Kidney epithelial cell (primary cell): ENCODE measurements at regions not wholly inside any gene's neighbourhood (a gene's known extent, or its start where the extent isn't known, plus 50 kb on each side); places are given as distances from the start of the nearest gene placed in this dataset.
"Not testable (repeated sequence)": the region's sequence is repeated elsewhere in the genome, so short reads cannot be mapped to it uniquely, and the experiment has no call there.

ENCODE experiments used
- DNase-seq: peaks from one replicate; pipeline ENCODE4 v3.0.0-alpha.2; 2010; ENCODE audit warnings: low read depth
- H3K27me3 ChIP-seq: 2 replicates; pipeline ENCODE4 v1.6.0; 2011; ENCODE audit warnings: low read length; ENCODE audit not compliant: control insufficient read depth, insufficient read depth
- H3K36me3 ChIP-seq: 2 replicates; pipeline ENCODE4 v1.5.1; 2011; ENCODE audit warnings: low read length; ENCODE audit not compliant: control insufficient read depth, insufficient read depth
- H3K4me3 ChIP-seq: 2 replicates; pipeline ENCODE4 v1.5.1; 2011; ENCODE audit warnings: low read depth, mild to moderate bottlenecking, control low read depth, low read length

DNA sequence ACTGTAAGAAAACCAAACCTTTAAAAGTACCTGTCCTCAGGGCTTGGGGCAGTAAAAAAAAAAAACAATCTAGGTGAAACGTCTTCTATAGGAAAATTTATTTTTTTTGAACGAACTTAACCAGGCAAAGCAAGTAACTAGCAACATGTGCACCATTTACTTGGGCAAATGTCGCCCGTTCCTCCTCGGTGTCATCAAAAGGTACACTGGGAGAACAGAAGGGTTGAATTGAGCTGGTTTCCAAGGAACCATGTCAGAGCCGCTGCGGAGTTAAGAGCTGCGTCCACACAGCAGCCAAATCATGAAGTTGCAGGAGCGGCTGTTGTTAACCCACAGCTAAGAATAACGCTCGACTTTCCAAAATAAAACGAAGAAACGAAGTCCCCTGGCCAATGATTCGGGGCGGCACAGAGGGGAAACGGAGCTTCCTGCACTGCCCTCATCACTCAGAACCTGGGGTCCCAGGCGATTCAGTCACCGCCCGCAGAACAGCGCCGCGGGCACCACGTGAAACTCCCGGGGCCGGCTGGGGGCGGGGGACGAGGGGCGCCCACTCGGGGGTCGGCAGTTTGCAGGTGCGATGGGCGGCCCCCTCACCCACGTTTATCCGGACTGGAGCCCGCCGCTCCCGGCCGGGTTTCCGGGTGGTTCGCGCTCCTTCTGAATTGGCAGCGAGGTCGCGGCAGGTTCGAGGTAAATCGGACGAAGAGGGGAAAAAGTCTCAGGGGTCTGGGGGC lies 53.6 kb upstream of the PLGLB1 start:
- not testable (repeated sequence) for DNase-seq, H3K27me3 ChIP-seq
- peak overlapping the region; percentile 57 for H3K4me3 ChIP-seq

DNA sequence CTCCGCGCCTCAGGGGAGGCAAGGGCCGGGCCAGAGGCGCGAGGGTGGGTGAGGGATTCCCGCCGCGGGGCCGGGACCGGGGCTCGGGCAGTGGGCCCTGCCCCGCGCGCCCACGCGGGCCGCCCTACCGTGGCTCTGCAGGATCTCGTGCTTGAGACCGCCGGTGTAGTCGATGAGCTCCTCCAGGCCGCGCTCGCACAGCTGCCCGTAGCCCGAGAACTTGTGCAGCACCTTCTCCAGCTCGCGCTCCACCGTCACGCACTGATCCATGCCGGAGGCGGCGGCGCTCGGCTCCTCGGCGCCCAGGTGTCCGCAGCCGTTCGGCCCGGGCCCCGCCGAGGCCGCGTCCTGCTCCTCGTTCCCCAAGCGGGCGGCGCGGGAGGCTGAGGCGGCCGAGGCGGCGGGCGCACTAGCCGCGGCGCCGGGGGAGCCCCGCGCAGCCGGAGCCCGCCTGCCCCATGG lies 54.2 kb upstream of the PLGLB1 start:
- peak overlapping the region; percentile 57 for H3K4me3 ChIP-seq
- not testable (repeated sequence) for DNase-seq

More for the DNA sequence above, 53.6 kb upstream of the PLGLB1 start:
- H3K36me3 ChIP-seq, result not testable (repeated sequence)

DNA sequence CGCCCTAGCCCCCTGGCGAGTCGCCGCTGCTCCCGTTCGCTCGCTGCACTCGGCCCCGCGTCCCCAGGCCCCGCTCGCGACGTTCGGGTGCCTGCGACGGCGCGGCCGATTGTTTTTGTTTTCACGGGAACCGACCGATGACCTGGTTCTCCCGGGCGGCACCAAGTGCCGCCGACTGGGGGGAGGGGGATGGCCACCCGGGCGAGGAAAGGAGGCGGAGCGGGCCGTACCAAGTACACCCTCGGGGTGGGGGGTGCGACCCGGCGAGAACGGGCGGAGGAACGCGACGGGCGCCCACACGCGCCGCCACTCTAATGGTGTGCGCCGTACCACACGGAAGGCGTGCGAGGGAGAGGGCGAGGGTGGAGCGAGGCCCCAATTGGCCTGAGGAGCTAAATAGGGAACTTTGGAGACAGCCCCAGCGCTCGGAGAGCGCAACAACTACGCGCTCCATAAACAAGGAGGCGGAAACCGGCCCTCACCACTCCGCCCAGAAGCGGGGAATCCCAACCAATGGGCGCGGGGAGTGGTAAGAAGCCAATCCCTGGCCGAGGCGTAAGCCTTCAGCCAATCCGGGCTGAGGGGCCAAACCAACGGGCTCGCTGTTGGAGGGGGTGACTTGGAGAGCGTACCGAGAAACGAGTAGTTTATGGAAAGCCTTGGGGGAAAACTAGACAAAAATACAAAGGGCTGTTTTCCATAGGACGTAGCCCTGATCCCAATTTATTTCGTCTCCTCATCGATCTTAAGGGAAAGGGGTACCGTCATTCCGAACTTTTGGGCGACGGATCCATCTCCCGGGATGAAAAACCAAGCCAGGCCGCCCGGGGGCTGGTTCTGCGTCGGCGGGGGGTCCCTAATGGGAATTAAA lies 54.8 kb upstream of the PLGLB1 start:
- H3K36me3 ChIP-seq, H3K27me3 ChIP-seq: not testable (repeated sequence)
- peak; percentile 28 for DNase-seq
- peak overlapping the region; percentile 57 for H3K4me3 ChIP-seq

More for the DNA sequence above, 54.2 kb upstream of the PLGLB1 start:
- H3K27me3 ChIP-seq, H3K36me3 ChIP-seq: not testable (repeated sequence)

GRCh38 chr2:87077124-87077446 lies 55.4 kb upstream of the PLGLB1 start:
- not testable (repeated sequence) for DNase-seq, H3K36me3 ChIP-seq, H3K27me3 ChIP-seq
- peak overlapping the region; percentile 56 for H3K4me3 ChIP-seq

- not testable (repeated sequence) for H3K4me3 ChIP-seq, H3K27me3 ChIP-seq, DNase-seq, H3K36me3 ChIP-seq
These were observed 60.1 kb upstream of the PLGLB1 start for GRCh38 chr2:87081727-87082126.

DNA sequence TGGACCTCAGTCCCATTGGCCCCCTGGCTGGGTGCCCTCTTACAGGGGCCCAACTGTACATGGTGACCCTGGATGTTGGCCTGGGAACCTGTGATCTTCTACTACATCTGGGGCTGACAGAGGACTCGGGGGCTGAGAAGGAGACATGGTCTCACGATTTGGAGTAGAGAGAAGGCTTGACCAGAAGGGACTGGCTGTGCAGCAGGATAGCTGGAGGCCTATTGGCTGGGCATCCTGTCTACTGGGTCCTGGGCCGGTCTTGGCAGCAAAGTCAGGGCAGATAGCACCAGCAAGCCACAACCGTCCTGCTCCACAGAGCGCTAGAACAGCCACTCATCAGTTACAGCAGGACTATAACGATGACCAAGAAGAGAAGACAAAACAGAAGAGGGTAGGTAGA lies 66.4 kb upstream of the PLGLB1 start:
- not testable (repeated sequence) for DNase-seq, H3K4me3 ChIP-seq, H3K27me3 ChIP-seq, H3K36me3 ChIP-seq

- H3K4me3 ChIP-seq, DNase-seq, H3K27me3 ChIP-seq, H3K36me3 ChIP-seq: not testable (repeated sequence)
These were observed 67.8 kb upstream of the PLGLB1 start for GRCh38 chr2:87089401-87089800.

GRCh38 chr2:87093252-87093651 lies 71.6 kb upstream of the PLGLB1 start:
- not testable (repeated sequence) for H3K4me3 ChIP-seq, DNase-seq, H3K27me3 ChIP-seq, H3K36me3 ChIP-seq

GRCh38 chr2:87093937-87094529 lies 72.4 kb upstream of the PLGLB1 start:
- not testable (repeated sequence) for H3K4me3 ChIP-seq, DNase-seq, H3K27me3 ChIP-seq, H3K36me3 ChIP-seq

GRCh38 chr2:87095804-87096203 lies 74.2 kb upstream of the PLGLB1 start:
- H3K4me3 ChIP-seq, DNase-seq, H3K27me3 ChIP-seq, H3K36me3 ChIP-seq: not testable (repeated sequence)

GRCh38 chr2:87128761-87129553 lies 107.3 kb upstream of the PLGLB1 start:
- not testable (repeated sequence) for DNase-seq, H3K27me3 ChIP-seq, H3K4me3 ChIP-seq, H3K36me3 ChIP-seq

DNA sequence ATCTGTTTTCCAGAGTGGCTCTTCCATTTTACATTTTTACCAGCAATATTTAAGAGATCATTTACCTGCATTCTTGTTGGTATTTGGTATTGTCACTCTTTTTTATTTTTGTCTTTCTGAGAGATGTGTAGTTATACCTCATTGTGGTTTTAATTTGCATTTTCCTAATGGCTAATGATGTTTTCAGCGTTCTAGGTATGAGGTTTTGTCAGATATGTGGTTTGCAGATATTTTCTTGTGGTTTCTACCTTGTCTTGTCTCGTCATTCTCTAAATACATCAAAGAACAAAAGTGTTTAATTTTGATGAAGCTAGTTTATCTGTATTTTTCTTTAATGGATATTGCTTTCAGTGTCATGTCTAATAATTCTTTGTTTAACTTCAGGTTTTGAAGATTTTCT lies 110.9 kb upstream of the PLGLB1 start:
- not testable (repeated sequence) for H3K4me3 ChIP-seq, DNase-seq, H3K27me3 ChIP-seq, H3K36me3 ChIP-seq

- H3K4me3 ChIP-seq, DNase-seq, H3K27me3 ChIP-seq, H3K36me3 ChIP-seq: not testable (repeated sequence)
These were observed 130.3 kb upstream of the PLGLB1 start for GRCh38 chr2:87151835-87152493.

DNA sequence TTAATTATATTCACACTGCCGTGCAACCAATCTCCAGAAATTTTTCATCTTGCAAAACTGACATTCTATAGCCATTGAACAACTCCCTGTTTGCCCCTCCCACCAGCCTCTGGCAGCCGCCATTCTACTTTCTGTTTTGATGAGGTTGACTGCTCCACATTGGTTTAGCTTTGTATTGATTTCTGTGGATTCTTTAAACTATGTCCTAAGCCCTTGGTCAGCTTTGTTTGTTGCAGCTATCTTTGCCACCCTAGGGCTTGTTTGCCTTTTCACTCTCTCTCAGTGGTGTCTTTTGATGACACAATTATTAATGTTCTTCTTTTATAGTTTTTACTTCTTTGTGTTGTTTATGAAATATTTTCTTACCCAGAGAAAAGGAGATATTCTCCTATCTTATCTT lies 152.8 kb upstream of the PLGLB1 start:
- H3K36me3 ChIP-seq, DNase-seq, H3K27me3 ChIP-seq, H3K4me3 ChIP-seq: not testable (repeated sequence)
